ENCODE measurements at regions not wholly inside any gene's neighbourhood (a gene's known extent, or its start where the extent isn't known, plus 50 kb on each side); places are given as distances from the start of the nearest gene placed in this dataset.

- TF ChIP-seq, protein P1, sequence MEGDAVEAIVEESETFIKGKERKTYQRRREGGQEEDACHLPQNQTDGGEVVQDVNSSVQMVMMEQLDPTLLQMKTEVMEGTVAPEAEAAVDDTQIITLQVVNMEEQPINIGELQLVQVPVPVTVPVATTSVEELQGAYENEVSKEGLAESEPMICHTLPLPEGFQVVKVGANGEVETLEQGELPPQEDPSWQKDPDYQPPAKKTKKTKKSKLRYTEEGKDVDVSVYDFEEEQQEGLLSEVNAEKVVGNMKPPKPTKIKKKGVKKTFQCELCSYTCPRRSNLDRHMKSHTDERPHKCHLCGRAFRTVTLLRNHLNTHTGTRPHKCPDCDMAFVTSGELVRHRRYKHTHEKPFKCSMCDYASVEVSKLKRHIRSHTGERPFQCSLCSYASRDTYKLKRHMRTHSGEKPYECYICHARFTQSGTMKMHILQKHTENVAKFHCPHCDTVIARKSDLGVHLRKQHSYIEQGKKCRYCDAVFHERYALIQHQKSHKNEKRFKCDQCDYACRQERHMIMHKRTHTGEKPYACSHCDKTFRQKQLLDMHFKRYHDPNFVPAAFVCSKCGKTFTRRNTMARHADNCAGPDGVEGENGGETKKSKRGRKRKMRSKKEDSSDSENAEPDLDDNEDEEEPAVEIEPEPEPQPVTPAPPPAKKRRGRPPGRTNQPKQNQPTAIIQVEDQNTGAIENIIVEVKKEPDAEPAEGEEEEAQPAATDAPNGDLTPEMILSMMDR (IDR thresholded peaks at IDR 0.05): no peak
- no peak for TF ChIP-seq POLR2A (IDR thresholded peaks at IDR 0.05)
Observed at GRCh38 chr6:94341173-94341572, 921.8 kb upstream of the EPHA7 start.
